Pancreas (tissue), 10 donors: ENCODE measurements at regions not wholly inside any gene's neighbourhood (a gene's known extent, or its start where the extent isn't known, plus 50 kb on each side); places are given as distances from the start of the nearest gene placed in this dataset.

Source experiments
- ATAC-seq, 4 donors: fragments of 200-7000 bp; cut with Tn5 transposase; one replicate each; pipeline versions ENCODE4 v1.8.0 to v1.9.1; 2020; ENCODE audit warnings: mild to moderate bottlenecking in 4 of 4, moderate library complexity in 4 of 4
- DNase-seq, 6 donors: peaks; one replicate each; pipeline ENCODE4 v3.0.0-alpha.2; 2020
- FAIRE-seq: peaks from 2 replicates; lab custom pipeline; 2012; peaks lifted over from hg19 to GRCh38; lab: Jason Lieb, UNC
- H3K27ac ChIP-seq, 4 donors: fragments of 200-600 bp; sonication (generic); 1 replicate in 3 of 4; 2 replicates in 1 of 4; pipeline versions ENCODE4 v1.5.0 to v1.8.0; 2020
- H3K27me3 ChIP-seq, 4 donors: fragments of 200-600 bp; one replicate each; pipeline ENCODE4 v1.8.0; 2021
- H3K36me3 ChIP-seq, 3 donors: fragments of 200-600 bp; sonication (generic) in 1 of 3; one replicate each; pipeline versions ENCODE4 v1.5.0 to v1.8.0; 2020 to 2021
- H3K4me1 ChIP-seq, 3 donors: fragments of 200-600 bp; one replicate each; pipeline ENCODE4 v1.8.0; 2021
- H3K4me3 ChIP-seq, 4 donors: fragments of 200-600 bp; sonication (generic) in 2 of 4; one replicate each; pipeline versions ENCODE4 v1.5.0 to v1.8.0; 2020 to 2021
- H3K9me3 ChIP-seq, 4 donors: fragments of 200-600 bp; one replicate each; pipeline ENCODE4 v1.8.0; 2021
- CTCF ChIP-seq, 4 donors: fragments of 200-600 bp; sonication (generic) in 3 of 4; IDR thresholded peaks; one replicate each; pipeline versions ENCODE4 v1.5.0 to v1.8.0; 2021; ENCODE audit warnings: antibody characterized with exemption in 4 of 4
- WGBS, 2 donors: extraction: QIAGEN DNeasy Blood & Tissue Kit; methylation state at CpG; one replicate each; pipeline ENCODE4 v1.1.7; 2013; 5-methylcytosine and 5-hydroxymethylcytosine counted together
- intact Hi-C, 3 donors: fragments of 100-400 bp; cut with DNase I; formaldehyde crosslinking; loops; one replicate each; pipeline versions ENCODE4 v1.11.1 to v1.14.2; 2022
- donor health status: healthy with polysubstance abuse.
- donor health status: DM: no; HTN: no; CAD: no; lungs with moderate emphysema.
- donor health status: DM: no; HTN: no; CAD: no.
- donor health status: control.
- donor health status: control.
- donor health status: Bipolar disorder and iron deficiency.
- donor health status: DM: yes; HTN: yes; CAD: no.
- donor health status: DM: no; HTN: no; CAD: no.
- donor health status: DM: no; HTN: no; CAD: no.
- donor health status: DM: yes; HTN: yes; CAD: no.

GRCh38 chr3:124143047-124143446 is 151.1 kb upstream of the ROPN1 start:
- no peaks in the 10 kb centered on the region for H3K27me3 ChIP-seq
- ATAC-seq (no peak), DNase-seq (no peak), FAIRE-seq (no peak)
- H3K36me3 ChIP-seq, result no peaks in the 10 kb centered on the region
- H3K4me1 ChIP-seq, result no peaks in the 10 kb centered on the region
- WGBS, 2 donors, result 89 to 93% methylated on average over 1 of the region's 1 CpG
- no peak for TF ChIP-seq CTCF (IDR thresholded peaks at IDR 0.05)
- no peak overlapping the region for H3K27ac ChIP-seq
- no peaks in the 10 kb centered on the region for H3K9me3 ChIP-seq
- intact Hi-C loops, result no loop called here
- no peak overlapping the region for H3K4me3 ChIP-seq

GRCh38 chr3:124144035-124144814 is 152.3 kb upstream of the ROPN1 start:
- Histone ChIP-seq H3K9me3 (no peaks in the 10 kb centered on the region), H3K27me3 (no peaks in the 10 kb centered on the region), H3K4me1 (no peaks in the 10 kb centered on the region), H3K27ac (no peak overlapping the region), H3K4me3 (no peak overlapping the region), H3K36me3 (no peaks in the 10 kb centered on the region)
- WGBS, 2 donors, result 77 to 84% methylated on average over 6 of the region's 6 CpGs
- TF ChIP-seq CTCF (IDR thresholded peaks at IDR 0.05), result no peak
- no peak for ATAC-seq
- no peak for FAIRE-seq
- no peak for DNase-seq
- intact Hi-C loops, result no loop called here

GRCh38 chr3:124147429-124147828 is 155.5 kb upstream of the ROPN1 start:
- no peak for TF ChIP-seq CTCF (IDR thresholded peaks at IDR 0.05)
- Histone ChIP-seq H3K4me3 (no peak overlapping the region), H3K4me1 (no peaks in the 10 kb centered on the region), H3K27me3 (no peaks in the 10 kb centered on the region), H3K27ac (no peak overlapping the region), H3K9me3 (no peaks in the 10 kb centered on the region), H3K36me3 (no peaks in the 10 kb centered on the region)
- DNase-seq (no peak), FAIRE-seq (no peak), ATAC-seq (no peak)
- intact Hi-C loops, result no loop called here

- FAIRE-seq (no peak), DNase-seq (no peak), ATAC-seq (no peak)
- no peak for TF ChIP-seq CTCF (IDR thresholded peaks at IDR 0.05)
- Histone ChIP-seq H3K27ac (no peak overlapping the region), H3K27me3 (no peaks in the 10 kb centered on the region), H3K4me1 (no peaks in the 10 kb centered on the region), H3K36me3 (no peaks in the 10 kb centered on the region), H3K4me3 (no peak overlapping the region), H3K9me3 (no peaks in the 10 kb centered on the region)
- intact Hi-C loops, result no loop called here
- WGBS, 2 donors, result 91 to 98% methylated on average over 2 of the region's 2 CpGs
Observed at GRCh38 chr3:124147946-124148345, 156.0 kb upstream of the ROPN1 start.

GRCh38 chr3:124149081-124149480 is 157.2 kb upstream of the ROPN1 start:
- Histone ChIP-seq H3K27ac (no peak overlapping the region), H3K4me3 (no peak overlapping the region), H3K9me3 (no peaks in the 10 kb centered on the region), H3K27me3 (no peaks in the 10 kb centered on the region), H3K4me1 (no peaks in the 10 kb centered on the region), H3K36me3 (no peaks in the 10 kb centered on the region)
- no peak for DNase-seq
- ATAC-seq, result no peak
- FAIRE-seq, result no peak
- WGBS, 2 donors, result 95 to 100% methylated on average over 1 of the region's 1 CpG
- intact Hi-C loops, result no loop called here
- no peak for TF ChIP-seq CTCF (IDR thresholded peaks at IDR 0.05)
